ENCODE measurements at regions not wholly inside any gene's neighbourhood (a gene's known extent, or its start where the extent isn't known, plus 50 kb on each side); places are given as distances from the start of the nearest gene placed in this dataset.

GRCh38 chr3:94887065-94887464 is 824.2 kb downstream of the NSUN3 start (continued):
- TF ChIP-seq GRHL2 (CRISPR knock-in tag; IDR thresholded peaks at IDR 0.05; ENCODE audit: insufficient replicate concordance, severe bottlenecking) = no peak
- no peak for TF ChIP-seq ZNF138 (CRISPR knock-in tag; conservative IDR thresholded peaks at IDR 0.05)
- TF ChIP-seq ERG (CRISPR knock-in tag; IDR thresholded peaks at IDR 0.05) = no peak
- no peak for TF ChIP-seq ELF4 (CRISPR knock-in tag; IDR thresholded peaks at IDR 0.05; ENCODE audit: low read depth)

GRCh38 chr3:94896994-94897393 is 834.1 kb downstream of the NSUN3 start:
- H3K27ac Mint-ChIP-seq = no peak overlapping the region
- CTCF ChIA-PET = no interaction called here
- no peak for DNase-seq (ENCODE audit: low spot score)
- peaks cover 2% of the 10 kb centered on the region; the same call in 1 of the 2 replicates for H3K4me1 Mint-ChIP-seq
- POLR2A ChIA-PET = interaction anchor here (0.6 kb wide), 1 partner anchor 28 kb away, joined by 3 read pairs; no protein-coding TSS in a partner anchor
- no peak overlapping the region for H3K4me3 Mint-ChIP-seq
- TF ChIP-seq ETV6 (CRISPR knock-in tag; IDR thresholded peaks at IDR 0.05) = no peak
- TF ChIP-seq GRHL2 (CRISPR knock-in tag; IDR thresholded peaks at IDR 0.05; ENCODE audit: insufficient replicate concordance, severe bottlenecking) = no peak
- TF ChIP-seq ZNF263 (CRISPR knock-in tag; IDR thresholded peaks at IDR 0.05; ENCODE audit: low read depth) = no peak
- no peak for TF ChIP-seq ATF6 (CRISPR knock-in tag; IDR thresholded peaks at IDR 0.05)
- TF ChIP-seq ZNF425 (CRISPR knock-in tag; conservative IDR thresholded peaks at IDR 0.05) = no peak
- no peak for TF ChIP-seq SMAD3 (CRISPR knock-in tag; IDR thresholded peaks at IDR 0.05; ENCODE audit: borderline replicate concordance)
- no peak for TF ChIP-seq NFATC4 (CRISPR knock-in tag; IDR thresholded peaks at IDR 0.05)
- no peak for TF ChIP-seq TCF7 (CRISPR knock-in tag; IDR thresholded peaks at IDR 0.05; ENCODE audit: low read depth)
- TF ChIP-seq IRF1 (CRISPR knock-in tag; IDR thresholded peaks at IDR 0.05) = no peak
- TF ChIP-seq CDX4 (CRISPR knock-in tag; IDR thresholded peaks at IDR 0.05; ENCODE audit: borderline replicate concordance) = no peak
- no peak for TF ChIP-seq PREB (CRISPR knock-in tag; IDR thresholded peaks at IDR 0.05; ENCODE audit: borderline replicate concordance)
- TF ChIP-seq ZNF138 (CRISPR knock-in tag; conservative IDR thresholded peaks at IDR 0.05) = no peak
- no peak for TF ChIP-seq ZNF396 (CRISPR knock-in tag; IDR thresholded peaks at IDR 0.05; ENCODE audit: borderline replicate concordance)
- no peak for TF ChIP-seq JAZF1 (CRISPR knock-in tag; IDR thresholded peaks at IDR 0.05)
- no peaks in the 10 kb centered on the region for H3K36me3 Mint-ChIP-seq
- H3K9me3 Mint-ChIP-seq = peaks cover 4% of the 10 kb centered on the region; the same call in 1 of the 2 replicates
- no peak for ATAC-seq
- H3K27me3 Mint-ChIP-seq (ENCODE audit: low read depth) = no peaks in the 10 kb centered on the region

Measured in WTC11 (cell line).